GM18507 (cell line): ENCODE measurements at regions not wholly inside any gene's neighbourhood (a gene's known extent, or its start where the extent isn't known, plus 50 kb on each side); places are given as distances from the start of the nearest gene placed in this dataset.

Source experiments
- DNase-seq: peaks from one replicate; pipeline ENCODE4 v3.0.0; 2011; ENCODE audit warnings: low read depth; ENCODE audit not compliant: insufficient read length; ENCODE audit errors: extremely low spot score
- FAIRE-seq: peaks from 2 replicates; lab custom pipeline; 2011; peaks lifted over from hg19 to GRCh38; lab: Jason Lieb, UNC

DNA sequence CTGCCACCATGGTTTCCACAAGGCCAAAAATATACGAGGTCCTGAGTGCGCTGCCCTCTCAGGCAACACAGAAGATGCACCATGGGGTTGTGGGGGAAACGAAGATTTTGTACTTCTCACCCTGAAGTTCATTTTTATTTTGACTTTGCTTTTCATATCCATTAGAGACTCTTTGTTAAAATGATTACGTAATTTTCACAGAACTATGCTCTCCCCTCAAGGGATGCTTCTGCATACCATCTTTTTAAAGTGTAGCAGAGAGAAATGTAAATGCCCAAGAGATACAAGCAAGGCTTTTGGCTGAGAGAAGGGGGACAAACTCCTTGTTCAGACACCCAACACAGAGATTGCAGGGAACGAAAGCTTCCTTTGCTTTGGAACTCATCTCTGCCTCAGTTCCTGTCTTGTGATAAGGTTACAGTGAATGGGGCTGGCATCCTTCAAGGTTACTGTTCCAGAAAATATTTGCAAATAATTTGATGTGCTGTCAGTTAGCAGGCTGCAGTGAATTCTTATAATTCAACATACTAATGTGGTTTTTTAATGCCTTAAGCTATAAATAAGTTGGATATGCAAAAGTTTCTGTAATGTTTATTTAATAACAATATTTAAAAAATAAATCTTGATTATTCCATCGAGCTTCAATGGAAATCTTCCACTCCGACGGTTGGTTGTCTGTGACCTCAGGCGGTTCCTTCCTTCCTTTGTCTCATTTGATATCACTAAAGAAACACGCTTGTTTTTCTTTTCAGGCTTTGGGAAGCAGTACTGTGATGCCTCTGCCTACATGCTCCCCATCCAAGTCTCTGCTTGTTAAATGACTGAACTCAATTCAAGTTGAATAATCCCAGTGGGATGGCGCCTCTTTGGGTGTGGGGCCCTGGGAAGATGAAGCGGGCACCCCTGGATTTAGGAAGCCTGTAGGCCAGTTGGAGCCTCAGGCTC, 209.3 kb upstream of the CTBP2 start:
- no peak for FAIRE-seq
- no peak for DNase-seq

DNA sequence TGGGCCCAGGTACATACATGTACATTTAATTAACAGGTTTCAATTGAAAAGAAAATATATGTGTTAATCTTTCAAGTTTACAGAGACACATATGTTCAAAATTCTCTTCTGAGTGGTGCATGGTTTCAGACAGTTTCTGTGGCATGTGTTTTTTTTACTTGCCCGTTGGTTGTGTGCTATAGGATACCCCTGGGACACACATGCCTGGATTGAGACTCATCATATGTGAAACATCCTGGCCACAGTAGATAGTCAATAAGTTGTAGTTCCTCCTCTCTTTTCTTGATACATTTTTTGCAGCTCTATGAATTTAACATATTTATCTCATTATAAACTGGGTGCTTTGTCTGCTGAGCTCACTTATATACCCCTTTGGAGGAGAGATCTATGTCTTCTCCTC, 207.8 kb upstream of the CTBP2 start:
- DNase-seq (no peak), FAIRE-seq (no peak)

DNA sequence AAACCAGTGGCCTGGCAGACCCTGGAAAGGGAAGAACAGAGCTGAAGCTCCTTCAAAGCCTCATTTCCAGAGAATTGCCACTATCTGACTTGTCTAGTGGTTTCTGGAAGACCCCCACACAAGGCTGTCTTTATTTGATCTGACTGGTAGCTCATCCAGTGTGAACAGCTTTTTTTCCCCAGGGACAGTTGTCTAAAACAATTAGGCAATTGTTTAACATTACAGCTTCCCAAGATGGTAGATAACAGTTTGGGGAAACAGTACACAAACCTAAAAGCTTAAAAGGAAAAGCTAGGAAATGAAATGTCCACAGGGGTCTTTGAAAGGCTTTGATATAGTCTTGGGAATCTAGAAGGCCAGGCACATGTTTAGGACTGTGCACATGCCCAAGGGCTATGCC, 203.4 kb upstream of the CTBP2 start:
- DNase-seq (no peak), FAIRE-seq (no peak)

DNA sequence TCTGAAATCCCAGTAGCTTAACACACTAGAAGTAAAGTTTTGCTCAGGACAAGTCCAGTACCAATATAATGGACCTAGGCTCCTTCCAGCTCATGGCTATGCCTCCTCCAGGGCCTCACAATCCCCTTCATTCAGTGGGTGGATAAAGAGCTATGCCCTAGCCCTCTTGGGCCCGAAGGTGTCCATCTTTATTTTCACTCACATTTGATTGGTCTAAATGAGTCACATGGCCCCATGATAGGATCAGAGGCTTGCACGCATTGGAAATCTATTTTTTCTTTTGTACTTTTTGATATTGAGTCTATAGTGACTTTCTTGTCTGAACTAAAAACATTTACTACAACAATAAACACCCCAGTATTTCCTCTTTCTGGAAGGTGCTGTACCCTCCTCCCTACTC, 202.6 kb upstream of the CTBP2 start:
- FAIRE-seq (no peak), DNase-seq (no peak)

DNA sequence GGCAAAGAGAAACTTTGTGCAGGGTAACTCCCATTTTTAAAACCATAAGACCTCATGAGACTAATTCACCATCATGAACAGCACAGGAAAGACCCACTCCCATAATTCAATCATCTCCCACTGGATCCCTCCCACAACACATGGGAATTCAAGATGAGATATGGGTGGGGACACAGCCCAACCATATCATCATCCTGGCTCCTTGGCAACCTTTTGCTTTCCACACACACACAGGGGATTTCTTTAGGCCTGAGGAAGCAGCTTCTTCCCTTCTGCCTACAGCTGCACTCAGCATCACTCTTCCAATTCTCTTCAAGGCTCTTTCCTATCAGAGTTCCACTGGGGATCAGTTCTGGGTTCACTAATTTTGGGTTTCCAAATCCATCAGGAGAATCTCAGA, 199.0 kb upstream of the CTBP2 start:
- no peak for FAIRE-seq

DNA sequence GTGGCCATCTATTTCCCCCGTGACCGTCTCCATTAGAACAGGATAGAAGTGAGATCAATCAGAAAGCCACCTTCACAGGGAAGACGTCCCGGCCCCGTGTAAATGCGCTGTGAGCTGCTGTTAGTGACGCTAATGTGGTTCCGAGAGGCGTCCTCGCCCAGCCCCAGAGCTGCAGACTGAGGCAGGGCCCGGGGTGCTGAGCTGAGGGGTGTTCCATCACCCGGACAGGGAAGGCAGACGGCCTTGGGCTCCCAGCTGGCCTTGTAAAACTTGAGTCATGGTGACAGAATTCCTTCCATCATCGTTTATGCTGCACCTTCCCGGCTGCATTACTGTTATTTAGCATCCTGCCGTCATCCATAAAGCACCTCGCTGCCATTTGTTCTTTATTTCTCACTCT, 195.3 kb upstream of the CTBP2 start:
- FAIRE-seq (no peak), DNase-seq (no peak)

More for the DNA sequence above, 199.0 kb upstream of the CTBP2 start:
- DNase-seq: no peak

DNA sequence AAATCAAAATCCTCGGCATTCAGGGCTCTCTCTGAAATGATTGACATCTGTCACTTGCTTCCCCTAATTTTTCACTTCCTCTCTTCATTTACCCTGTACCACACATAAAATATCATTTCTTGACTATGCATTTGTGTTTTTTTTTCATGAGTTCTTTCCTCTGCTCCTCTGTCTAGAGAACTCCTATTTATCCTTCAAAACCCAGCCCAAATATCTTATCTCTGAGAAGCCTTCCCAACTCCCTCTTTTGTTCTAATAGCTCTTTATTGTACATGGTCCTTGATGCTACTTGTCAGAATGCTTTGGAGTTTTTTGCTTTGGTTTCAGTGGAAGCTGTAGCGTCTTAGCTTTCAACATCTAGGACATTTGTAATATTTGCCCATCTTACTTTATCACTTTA, 190.2 kb upstream of the CTBP2 start:
- no peak for DNase-seq
- no peak for FAIRE-seq

DNA sequence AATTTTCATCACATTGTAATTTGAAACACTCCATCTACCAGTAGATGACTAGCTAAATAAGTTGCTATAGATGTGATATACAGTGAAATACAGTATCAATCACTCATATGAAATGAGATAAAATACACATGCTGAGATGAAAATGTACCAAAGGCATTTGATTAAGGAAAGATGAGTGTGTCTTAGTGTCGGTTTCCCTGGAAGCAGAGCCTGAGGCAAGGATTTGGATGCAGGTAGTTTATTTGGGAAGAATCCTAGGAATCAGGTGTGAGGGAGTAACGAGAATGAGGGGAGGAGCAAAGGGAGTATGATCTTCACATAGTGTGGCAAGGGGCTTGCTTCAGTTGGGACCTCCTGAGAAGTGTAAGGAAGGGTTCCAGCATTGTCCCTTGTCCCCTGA, 188.2 kb upstream of the CTBP2 start:
- no peak for FAIRE-seq

DNA sequence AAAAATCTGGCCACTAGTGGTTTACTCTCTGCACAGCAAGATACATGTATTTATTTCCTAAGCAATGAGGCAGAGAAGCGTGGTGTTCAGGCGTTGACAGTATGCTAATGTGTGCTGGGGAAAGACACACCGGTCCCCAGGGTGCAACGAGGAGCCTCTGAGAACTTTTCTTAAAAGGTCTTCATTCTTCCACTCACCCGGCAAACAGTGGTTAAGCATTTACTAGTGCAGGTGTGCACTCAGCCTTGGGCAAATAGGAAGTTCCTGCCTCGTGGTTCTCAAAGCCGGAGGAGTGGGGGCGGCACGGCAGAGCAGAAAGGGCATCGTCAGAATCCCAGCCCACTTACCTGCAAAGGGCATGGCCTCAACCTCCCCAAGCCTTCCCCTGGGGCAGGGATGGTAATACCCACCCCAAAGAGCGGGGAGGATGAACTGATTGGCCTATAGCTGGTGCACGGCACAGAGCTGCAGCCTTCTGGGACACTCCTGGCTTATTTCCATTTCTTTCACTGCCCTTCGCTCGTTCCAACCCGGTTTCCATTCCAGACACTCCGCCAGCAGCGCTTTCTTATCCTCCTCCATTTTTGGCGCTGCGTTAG, 184.3 kb upstream of the CTBP2 start:
- DNase-seq (peak; percentile 17), FAIRE-seq (peak; percentile 83)

More for the DNA sequence above, 188.2 kb upstream of the CTBP2 start:
- DNase-seq: no peak

DNA sequence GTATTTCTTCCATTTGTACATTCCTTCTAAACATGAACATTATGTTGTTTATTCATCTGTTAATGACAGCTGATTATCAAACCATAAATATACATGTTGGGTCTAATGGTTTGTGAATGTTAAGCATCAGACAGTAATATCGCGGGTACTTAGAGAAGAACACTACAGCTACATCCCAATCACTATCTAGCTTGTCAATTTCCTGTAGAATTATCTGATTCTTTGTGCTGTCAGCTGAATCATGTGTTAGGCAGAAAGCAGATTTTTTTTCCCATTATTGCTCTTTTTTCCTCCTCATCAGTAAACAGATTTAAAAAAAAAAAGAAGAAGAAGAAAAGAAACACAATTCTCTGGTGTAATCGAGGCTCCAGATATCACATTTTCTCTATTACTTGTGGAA, 183.6 kb upstream of the CTBP2 start:
- FAIRE-seq (no peak), DNase-seq (no peak)

DNA sequence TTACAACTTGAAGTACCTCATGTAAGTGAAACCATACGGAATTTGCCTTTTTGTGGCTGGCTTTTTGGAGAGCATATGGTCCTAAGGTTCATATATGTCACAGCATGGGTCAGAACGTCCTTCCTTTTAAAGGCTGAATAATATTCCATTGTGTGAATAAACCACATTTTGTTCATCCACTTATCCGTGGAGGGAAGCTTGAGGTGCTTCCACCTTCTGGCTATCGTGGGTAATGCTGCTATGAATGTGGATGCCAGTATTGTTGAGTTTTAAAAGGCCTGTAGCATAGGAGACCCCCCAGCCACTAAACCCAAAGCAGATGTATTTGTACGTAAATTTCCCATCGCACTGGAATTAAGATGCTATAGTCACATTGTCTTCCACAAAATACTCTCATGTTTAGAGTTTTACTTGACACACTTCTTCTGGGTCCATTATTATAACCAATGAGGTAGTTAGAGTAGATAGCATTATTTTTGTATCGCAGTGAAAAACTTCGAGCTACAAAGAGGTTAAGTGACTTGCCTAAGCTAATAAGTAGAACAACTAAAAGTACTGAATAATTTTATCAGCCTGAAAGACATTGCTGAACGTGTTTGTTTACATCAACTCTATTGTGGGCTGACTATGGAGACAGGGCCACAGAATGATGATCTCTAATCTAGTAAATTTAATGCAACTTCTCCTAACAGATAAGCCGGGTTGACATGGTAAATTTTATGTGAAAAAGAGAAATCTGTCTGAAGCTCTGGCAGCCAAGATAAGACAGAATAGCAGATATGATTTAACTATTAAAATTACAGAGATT, 183.0 kb upstream of the CTBP2 start:
- no peak for DNase-seq
- FAIRE-seq: peak; percentile 65

DNA sequence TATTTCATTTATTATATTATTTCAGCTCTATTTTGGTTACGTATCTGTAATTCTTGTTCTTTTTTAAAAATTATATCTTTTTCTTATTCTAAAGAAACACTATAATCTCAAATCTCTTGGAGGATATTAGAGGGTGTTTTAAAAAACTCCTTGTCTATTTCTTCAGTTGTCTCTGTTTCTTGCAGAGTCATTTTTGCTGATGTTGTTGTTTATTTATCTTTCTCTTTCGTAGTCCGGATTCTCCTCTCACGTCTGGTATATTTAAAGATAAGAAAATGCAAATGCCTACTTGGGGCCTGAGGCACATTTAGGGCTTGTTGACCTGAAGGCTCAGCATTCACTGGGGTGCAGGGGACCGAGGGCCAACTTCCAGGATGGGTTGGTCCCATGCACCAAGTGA, 181.2 kb upstream of the CTBP2 start:
- DNase-seq (no peak), FAIRE-seq (no peak)

DNA sequence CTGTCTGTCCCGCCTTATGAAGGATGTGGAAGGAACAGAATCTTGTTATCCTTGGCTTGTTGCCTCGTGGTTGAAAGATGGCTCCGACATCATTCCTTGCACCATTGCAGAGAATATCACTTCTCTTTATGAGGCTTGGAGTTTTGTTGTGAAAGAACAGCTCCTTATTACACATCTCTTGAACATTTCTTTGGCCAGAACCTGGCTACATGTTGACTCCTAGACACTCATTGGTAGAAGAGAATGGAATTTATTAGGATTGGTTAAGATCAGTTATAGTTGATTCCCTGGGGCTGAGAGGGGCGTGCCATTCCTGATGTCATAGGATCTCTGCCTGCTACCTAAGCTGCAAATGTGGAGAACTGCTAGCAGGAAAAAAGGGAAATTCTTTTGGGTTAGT, 180.5 kb upstream of the CTBP2 start:
- DNase-seq (no peak), FAIRE-seq (no peak)

DNA sequence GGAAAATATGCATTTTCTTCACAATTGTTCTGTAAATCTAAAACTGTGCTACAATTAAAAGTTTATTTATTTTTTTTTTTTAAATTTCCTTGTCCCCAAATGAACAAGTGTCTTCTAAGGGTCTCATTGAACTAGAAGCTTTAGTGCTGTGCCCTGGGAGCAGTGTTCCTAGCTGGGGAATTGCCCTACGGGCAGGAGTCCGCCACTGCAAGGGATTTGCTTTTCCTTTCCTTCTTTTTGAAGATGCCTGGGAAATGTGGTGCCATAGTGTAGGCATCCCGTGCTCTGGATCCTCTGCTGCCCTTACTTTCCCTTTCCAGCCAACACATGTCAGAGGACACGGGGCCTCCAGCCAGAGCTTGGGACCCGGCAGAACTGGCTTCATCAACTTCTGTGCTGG, 177.1 kb upstream of the CTBP2 start:
- FAIRE-seq (no peak), DNase-seq (no peak)

DNA sequence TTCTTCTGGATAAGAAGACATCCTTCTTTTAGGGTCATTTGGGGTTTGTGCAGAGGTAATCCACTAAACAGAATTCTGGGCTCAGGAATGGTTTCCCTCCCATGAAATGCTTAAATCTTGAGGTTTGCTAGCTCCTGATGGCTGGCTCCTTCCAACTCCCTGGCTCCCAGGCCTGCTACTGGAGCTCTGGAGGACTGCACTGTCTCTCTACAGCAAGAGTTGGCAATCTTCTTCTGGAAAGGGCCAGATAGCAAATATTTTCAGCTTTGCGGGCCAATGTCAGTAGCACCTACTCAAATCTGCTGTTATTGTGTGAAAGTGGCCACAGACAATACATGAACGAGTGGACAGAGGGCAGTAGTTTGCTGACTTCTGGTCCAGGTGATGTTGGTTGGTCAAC, 174.2 kb upstream of the CTBP2 start:
- FAIRE-seq (no peak), DNase-seq (no peak)

DNA sequence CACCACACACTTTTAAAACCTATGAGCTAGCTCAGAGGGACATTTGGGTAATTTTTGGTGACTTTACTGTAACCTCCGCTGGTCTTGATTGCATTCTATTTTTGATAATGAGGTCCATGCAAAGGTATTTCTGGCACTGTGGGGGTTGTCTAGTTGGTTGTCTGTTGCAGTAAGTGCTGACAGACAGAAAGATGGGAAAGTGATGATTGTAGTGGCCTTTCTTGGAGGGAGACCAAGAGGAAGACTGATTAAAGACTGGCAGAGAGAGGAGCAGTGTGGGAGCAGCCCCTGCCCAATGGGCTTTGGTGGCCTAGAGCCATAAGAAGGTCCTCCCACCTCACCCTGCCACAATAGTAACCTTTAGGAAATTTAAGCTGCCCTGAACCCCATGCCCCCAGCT, 173.4 kb upstream of the CTBP2 start:
- no peak for DNase-seq
- FAIRE-seq: no peak

DNA sequence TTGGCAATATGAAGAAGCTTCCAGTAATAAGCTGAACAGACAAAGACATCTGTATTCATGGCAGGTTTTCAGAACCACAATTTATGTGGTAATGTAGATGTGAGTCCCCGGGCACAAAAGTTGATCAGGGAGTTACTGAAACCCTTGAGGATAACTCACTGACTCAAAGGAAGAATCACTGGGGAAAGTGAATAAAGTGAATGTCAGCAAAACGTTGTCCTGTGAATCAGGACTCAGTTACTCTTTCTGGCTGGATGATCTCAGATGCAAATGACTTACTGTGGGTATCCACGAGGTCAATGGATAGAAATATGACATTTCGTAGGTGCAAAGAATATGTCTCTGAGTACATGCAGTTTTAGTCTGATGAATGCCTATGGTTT, 172.8 kb upstream of the CTBP2 start:
- FAIRE-seq: no peak
- DNase-seq: no peak

DNA sequence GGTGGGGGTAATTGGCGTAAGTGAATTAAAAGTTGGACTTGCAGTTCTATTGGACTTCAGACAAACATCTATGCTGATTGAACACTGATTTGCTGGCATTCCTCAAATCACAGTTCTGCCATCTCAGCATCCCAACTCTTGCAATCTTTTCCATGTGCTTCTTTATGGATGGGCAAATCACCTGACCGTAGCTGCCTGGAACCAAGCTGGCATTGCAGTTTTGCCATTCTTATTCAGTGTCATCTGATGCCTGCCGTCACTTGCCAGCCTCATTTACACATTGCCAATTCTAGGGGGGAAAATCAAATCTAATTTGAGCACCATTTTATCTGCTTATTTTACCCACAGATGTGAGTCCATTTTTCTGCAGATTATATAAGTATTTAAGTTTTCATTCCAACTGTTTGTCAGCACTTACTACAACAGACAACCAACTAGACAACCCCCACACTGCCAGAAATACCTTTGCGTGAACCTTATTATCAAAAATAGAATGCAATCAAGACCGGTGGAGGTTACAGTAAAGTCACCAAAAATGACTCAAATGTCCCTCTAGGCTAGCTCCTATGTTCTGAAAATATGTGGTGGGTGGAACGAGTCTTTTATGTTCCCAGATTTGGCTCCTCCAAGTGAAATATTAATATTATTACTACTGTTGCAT, 172.3 kb upstream of the CTBP2 start:
- DNase-seq: no peak
- no peak for FAIRE-seq

DNA sequence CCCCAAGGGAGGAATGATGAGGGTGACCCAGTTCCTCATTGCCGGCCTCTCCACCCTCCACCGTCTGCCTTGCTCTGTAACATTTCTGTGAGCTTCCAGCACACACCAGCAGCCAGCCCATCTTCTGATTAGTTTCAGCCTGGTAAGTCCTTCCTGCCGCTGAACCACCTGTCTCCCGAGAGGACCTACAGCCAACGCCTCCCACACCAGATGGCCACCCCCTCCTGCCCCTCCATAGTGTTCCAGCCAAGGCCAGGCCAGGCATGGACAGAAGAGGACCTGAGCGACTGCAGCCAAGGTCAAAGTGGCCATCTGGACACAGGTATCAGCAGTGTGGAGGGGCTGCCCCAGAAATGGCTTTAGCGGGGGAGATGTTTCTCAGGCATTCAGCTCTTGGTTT, 170.7 kb upstream of the CTBP2 start:
- DNase-seq: no peak

DNA sequence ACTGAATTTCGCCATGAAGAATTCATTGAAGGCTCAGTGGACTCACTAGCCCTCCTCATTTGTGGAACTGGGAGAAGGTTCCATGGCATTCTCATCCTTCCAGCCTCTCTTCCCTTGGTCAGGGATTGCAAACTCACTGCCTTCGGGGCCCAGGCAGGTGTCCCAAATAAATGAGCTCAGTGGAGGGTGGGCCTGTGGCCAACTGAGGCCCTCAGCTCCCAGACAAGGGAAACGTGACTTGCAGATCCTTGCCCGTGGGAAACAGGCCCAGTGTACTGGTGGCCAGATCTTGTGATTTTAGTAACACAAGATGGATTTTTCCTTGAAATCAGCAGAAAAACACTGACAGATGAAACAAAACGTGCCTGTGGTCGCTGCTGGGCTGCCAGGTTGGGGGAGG, 168.7 kb upstream of the CTBP2 start:
- FAIRE-seq: no peak
- no peak for DNase-seq

More for the DNA sequence above, 170.7 kb upstream of the CTBP2 start:
- no peak for FAIRE-seq
